ENCODE measurements at regions not wholly inside any gene's neighbourhood (a gene's known extent, or its start where the extent isn't known, plus 50 kb on each side); places are given as distances from the start of the nearest gene placed in this dataset.

- TF ChIP-seq, protein P1, sequence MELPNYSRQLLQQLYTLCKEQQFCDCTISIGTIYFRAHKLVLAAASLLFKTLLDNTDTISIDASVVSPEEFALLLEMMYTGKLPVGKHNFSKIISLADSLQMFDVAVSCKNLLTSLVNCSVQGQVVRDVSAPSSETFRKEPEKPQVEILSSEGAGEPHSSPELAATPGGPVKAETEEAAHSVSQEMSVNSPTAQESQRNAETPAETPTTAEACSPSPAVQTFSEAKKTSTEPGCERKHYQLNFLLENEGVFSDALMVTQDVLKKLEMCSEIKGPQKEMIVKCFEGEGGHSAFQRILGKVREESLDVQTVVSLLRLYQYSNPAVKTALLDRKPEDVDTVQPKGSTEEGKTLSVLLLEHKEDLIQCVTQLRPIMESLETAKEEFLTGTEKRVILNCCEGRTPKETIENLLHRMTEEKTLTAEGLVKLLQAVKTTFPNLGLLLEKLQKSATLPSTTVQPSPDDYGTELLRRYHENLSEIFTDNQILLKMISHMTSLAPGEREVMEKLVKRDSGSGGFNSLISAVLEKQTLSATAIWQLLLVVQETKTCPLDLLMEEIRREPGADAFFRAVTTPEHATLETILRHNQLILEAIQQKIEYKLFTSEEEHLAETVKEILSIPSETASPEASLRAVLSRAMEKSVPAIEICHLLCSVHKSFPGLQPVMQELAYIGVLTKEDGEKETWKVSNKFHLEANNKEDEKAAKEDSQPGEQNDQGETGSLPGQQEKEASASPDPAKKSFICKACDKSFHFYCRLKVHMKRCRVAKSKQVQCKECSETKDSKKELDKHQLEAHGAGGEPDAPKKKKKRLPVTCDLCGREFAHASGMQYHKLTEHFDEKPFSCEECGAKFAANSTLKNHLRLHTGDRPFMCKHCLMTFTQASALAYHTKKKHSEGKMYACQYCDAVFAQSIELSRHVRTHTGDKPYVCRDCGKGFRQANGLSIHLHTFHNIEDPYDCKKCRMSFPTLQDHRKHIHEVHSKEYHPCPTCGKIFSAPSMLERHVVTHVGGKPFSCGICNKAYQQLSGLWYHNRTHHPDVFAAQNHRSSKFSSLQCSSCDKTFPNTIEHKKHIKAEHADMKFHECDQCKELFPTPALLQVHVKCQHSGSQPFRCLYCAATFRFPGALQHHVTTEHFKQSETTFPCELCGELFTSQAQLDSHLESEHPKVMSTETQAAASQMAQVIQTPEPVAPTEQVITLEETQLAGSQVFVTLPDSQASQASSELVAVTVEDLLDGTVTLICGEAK (IDR thresholded peaks at IDR 0.05; ENCODE audit: borderline replicate concordance): no peak
- TF ChIP-seq FOXK2 (IDR thresholded peaks at IDR 0.05) (no peak), MXI1 (IDR thresholded peaks at IDR 0.05; ENCODE audit: low read depth, low read length) (no peak), SP1 (IDR thresholded peaks at IDR 0.05; ENCODE audit: low read depth, low read length) (no peak), PRDM15 (CRISPR knock-in tag; IDR thresholded peaks at IDR 0.05) (no peak), FOXM1 (IDR thresholded peaks at IDR 0.05; ENCODE audit: low read depth, low read length) (no peak), ATF3 (IDR thresholded peaks at IDR 0.05; ENCODE audit: borderline replicate concordance, extremely low read depth, low read depth, low read length) (no peak)
Measured at GRCh38 chr2:191747170-191747530, 69.2 kb downstream of the NABP1 start (continued).
